ENCODE measurements at regions not wholly inside any gene's neighbourhood (a gene's known extent, or its start where the extent isn't known, plus 50 kb on each side); places are given as distances from the start of the nearest gene placed in this dataset.

DNA sequence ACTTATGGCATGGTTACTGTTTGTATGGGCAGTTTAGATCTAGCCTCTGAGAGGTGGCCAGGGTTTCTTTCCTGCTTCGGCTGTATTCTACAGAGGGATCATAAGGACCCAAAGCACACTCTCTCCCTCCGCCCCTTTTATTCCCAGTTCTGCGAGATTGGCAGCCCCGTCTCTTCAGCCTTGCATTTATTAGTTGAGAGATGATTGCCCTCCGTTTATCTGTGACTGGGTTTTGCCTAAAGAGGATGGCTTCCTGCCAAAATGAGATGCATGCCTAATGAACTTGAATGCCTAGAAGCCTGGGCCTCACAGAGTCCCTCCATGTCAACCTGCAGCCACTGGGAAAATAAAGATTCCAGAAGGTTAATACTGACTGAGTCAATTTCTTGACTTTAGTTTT is 97.1 kb upstream of the CHL1 start:
- Histone ChIP-seq H3K9me3 (ENCODE audit: severe bottlenecking) (no peaks in the 10 kb centered on the region), H3K4me3 (ENCODE audit: low read depth, low read length) (no peak overlapping the region), H3K36me3 (no peaks in the 10 kb centered on the region), H3K27me3 (ENCODE audit: insufficient read depth, low read depth, severe bottlenecking) (no peaks in the 10 kb centered on the region), H3K27ac (no peak overlapping the region; the same call in 1 of the 2 replicates)
- TF ChIP-seq, protein P1, sequence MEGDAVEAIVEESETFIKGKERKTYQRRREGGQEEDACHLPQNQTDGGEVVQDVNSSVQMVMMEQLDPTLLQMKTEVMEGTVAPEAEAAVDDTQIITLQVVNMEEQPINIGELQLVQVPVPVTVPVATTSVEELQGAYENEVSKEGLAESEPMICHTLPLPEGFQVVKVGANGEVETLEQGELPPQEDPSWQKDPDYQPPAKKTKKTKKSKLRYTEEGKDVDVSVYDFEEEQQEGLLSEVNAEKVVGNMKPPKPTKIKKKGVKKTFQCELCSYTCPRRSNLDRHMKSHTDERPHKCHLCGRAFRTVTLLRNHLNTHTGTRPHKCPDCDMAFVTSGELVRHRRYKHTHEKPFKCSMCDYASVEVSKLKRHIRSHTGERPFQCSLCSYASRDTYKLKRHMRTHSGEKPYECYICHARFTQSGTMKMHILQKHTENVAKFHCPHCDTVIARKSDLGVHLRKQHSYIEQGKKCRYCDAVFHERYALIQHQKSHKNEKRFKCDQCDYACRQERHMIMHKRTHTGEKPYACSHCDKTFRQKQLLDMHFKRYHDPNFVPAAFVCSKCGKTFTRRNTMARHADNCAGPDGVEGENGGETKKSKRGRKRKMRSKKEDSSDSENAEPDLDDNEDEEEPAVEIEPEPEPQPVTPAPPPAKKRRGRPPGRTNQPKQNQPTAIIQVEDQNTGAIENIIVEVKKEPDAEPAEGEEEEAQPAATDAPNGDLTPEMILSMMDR (IDR thresholded peaks at IDR 0.05; ENCODE audit: low read depth, low read length): no peak
- no peak for DNase-seq

DNA sequence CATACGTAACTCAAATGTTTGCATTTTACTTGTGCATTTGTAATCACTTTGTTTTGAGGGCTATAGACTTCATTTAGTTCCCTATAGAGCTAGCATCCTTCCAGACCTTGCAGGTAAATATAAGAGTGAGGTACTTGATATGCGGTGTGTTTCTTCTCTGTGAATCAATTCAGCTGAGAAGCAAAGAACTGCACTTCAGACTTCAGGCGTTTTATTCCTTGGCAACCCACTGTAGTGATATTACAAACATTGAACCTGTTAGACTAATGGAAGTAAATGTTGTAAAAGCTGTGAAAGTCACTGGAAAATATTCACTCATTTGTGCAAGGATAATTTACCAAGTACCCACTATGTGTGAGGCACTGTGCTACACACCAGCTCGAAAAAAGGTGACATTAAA is 94.1 kb upstream of the CHL1 start:
- Histone ChIP-seq H3K9me3 (ENCODE audit: severe bottlenecking) (no peaks in the 10 kb centered on the region), H3K36me3 (no peaks in the 10 kb centered on the region), H3K27ac (no peak overlapping the region), H3K4me3 (ENCODE audit: low read depth, low read length) (no peak overlapping the region), H3K27me3 (ENCODE audit: insufficient read depth, low read depth, severe bottlenecking) (no peaks in the 10 kb centered on the region)
- TF ChIP-seq, protein P1 (IDR thresholded peaks at IDR 0.05; ENCODE audit: low read depth, low read length): no peak
- no peak for DNase-seq

DNA sequence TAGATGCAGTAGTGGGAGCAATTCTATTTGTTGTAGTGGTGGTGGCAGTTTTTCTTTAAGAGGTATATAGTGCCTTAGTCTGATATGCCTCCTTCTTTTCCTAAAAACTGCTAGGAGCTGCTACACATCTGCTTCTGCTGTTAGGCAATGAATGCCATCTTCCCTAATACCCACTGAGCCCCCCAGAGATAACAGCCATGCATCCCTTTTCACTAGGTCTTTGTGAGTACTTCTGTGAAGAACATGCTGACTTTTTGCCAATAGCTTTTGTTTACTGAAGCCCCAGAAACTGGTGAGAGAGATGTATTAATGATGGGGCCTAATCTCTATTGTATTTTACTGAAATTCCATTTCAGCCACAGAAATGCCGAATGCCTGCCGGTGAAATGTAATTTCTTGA is 92.6 kb upstream of the CHL1 start:
- DNase-seq: no peak
- H3K9me3 ChIP-seq (ENCODE audit: severe bottlenecking): no peaks in the 10 kb centered on the region
- H3K36me3 ChIP-seq: no peaks in the 10 kb centered on the region
- H3K4me3 ChIP-seq (ENCODE audit: low read depth, low read length): no peak overlapping the region
- TF ChIP-seq, protein P1 (IDR thresholded peaks at IDR 0.05; ENCODE audit: low read depth, low read length): no peak
- no peak overlapping the region for H3K27ac ChIP-seq
- H3K27me3 ChIP-seq (ENCODE audit: insufficient read depth, low read depth, severe bottlenecking): no peaks in the 10 kb centered on the region

DNA sequence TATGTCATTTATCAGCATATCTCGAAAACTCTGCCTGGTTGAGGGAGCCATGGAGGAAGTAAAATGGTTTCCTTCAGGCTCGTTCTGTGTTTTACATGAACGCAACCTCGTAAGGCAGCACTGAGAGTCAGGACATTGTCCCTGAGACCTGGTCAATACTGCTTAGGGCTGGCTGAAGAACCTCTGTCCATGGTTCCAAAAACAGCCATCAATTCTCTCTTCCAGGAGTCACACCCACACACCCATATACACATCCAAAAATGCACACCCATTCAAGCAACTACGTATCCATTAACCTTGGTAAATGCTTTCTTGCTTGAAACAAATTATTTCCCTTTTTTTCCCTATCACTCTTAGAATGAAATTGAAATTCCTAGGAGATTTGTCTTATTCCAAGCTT is 91.0 kb upstream of the CHL1 start:
- no peak for DNase-seq
- TF ChIP-seq, protein P1 (IDR thresholded peaks at IDR 0.05; ENCODE audit: low read depth, low read length): no peak
- Histone ChIP-seq H3K9me3 (ENCODE audit: severe bottlenecking) (no peaks in the 10 kb centered on the region), H3K4me3 (ENCODE audit: low read depth, low read length) (no peak overlapping the region), H3K27me3 (ENCODE audit: insufficient read depth, low read depth, severe bottlenecking) (no peaks in the 10 kb centered on the region), H3K27ac (no peak overlapping the region), H3K36me3 (no peaks in the 10 kb centered on the region)

DNA sequence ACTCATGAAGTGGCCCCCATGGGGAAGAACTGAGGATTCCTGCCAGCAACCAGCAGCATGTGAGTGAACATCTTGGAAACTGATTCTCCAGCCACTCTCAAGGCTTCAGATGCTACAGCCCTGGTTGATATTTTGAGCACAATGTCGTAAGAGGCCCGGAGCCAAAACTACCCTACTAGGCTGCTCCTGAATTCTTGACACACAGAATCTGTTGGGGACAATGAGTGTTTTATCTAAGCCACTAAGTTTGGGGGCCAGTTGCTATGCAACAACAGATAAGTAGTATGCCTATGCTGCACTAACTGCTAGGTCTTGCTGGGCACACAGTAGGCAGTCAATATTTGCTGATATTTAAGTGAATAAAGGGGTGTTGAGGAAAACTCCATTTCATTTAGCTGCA is 89.9 kb upstream of the CHL1 start:
- H3K27ac ChIP-seq: no peak overlapping the region
- no peak overlapping the region for H3K4me3 ChIP-seq (ENCODE audit: low read depth, low read length)
- no peaks in the 10 kb centered on the region for H3K36me3 ChIP-seq
- TF ChIP-seq, protein P1 (IDR thresholded peaks at IDR 0.05; ENCODE audit: low read depth, low read length): no peak
- no peaks in the 10 kb centered on the region for H3K27me3 ChIP-seq (ENCODE audit: insufficient read depth, low read depth, severe bottlenecking)
- DNase-seq: no peak
- H3K9me3 ChIP-seq (ENCODE audit: severe bottlenecking): no peaks in the 10 kb centered on the region

All from WERI-Rb-1 (cell line).